HG03103 (cell line): ENCODE measurements at regions not wholly inside any gene's neighbourhood (a gene's known extent, or its start where the extent isn't known, plus 50 kb on each side); places are given as distances from the start of the nearest gene placed in this dataset.
"Not testable (repeated sequence)": the region's sequence is repeated elsewhere in the genome, so short reads cannot be mapped to it uniquely, and the experiment has no call there.

ENCODE experiments used
- ATAC-seq: cut with Tn5 transposase; IDR thresholded peaks from one replicate; pipeline ENCODE4 v1.9.1; 2021; ENCODE audit warnings: low read depth; ENCODE audit not compliant: unreplicated experiment

DNA sequence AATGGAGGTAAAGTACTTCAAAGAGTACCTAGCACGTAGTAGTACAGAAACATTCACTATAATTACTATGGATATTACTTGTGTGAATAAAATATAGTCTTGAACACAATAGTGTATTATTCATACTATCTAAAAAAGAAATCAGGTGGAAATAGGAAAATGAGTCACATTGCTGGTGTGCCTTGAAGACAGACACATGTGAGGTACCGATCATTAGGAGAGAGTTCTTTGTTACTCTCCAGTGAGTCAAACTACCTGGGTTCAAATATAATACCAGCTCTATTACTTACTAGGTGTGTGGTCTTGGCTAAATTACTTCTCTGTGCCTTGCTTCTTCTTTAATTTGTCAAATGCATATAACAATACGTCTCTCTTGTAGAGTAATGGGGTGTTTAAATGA lies 50.8 kb upstream of the BEND6 start:
- no peak for ATAC-seq

DNA sequence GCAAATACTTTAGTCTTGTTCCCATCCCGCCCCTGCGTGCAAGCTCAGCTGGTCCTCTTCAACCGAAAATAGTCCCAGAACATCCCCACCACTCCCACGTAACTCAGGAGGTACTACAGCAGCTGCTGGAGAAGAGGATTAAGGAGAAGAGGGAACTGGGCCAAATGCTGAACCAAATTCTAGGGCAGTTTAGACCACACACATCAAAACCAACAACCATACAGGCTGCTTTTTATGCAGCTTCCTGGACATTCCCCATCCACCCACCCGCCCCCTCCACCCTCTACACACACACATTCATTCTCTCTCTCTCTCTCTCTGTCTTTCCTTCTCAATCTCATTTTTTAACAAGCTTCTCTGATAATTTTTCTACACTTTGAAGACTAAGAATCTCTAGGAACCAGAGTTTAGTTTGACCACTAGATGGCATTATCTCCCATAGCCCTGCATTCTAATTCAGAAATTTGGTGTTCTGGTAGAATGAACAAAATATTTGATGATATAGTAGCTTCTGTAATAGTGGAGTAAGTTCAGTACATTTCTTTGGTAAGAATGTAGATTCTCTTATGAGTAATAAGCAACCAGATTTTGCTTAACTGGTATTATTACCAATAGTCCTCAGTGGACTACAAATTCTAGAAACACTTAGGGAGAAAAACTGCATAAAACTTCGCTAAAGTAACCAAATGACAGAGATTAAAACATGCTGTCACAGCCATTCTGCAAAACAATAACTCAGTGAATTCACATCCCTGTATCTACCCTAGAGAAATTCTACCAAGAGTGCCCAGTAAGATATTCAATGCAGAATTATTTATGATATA lies 52.1 kb upstream of the BEND6 start:
- no peak for ATAC-seq

DNA sequence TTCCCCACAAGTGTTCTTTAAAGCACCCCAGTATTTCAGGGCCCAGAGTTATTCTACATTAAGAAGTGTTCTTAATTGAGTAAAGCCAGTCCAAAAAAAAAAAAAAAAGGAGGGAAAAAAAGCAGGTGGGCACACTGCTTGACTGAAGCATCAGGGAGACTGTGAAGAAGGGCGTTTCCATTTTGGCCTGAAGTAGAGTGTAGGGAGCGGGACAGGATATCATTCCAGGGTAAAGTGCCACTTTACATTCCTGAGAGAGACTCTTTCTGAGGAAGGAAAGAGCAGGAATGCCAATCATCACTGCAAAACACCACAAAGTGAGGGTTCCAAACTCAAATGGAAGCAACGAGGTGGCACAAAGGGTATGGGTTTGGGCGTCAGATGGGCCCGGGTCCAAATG lies 54.1 kb upstream of the BEND6 start:
- no peak for ATAC-seq

DNA sequence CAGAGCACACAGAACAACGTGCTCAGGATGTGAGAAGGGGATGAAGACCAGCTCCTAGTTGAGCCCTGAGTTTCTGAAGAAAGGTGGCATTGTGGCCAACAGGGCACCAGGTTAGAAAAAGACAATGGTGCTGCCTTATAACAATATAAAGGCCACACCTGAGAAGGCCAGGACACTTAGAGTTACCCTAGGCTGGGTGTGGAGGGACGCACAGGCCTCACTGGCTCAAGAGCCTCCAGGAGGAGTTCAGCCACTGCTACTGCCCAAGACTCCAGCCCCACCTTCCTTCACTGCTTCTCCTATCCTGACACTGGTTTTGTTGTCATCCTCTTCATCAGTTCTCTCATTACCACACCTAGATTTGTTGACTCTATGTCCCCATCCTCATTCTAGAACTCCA lies 55.2 kb upstream of the BEND6 start:
- ATAC-seq, result no peak

DNA sequence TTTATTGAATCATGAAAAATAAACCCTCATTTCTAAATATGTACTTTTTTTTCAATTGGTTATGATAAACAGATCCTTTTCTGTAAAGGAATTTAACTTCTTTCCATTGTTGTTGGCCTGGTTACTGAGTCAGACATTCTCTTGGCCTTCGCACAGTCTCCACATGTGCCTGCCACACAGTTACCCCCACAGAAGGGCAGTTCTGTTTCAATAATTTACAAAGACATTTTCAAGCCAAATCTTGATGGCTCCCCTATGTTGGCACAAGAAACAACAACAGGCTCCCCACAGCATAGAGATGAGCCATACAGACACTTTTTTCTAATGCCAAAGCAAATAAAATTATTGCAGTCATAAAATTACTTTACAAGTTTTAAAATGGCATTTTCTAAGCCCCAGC lies 55.6 kb upstream of the BEND6 start:
- ATAC-seq, result no peak

GRCh38 chr6:56897789-56898529 lies 56.9 kb upstream of the BEND6 start:
- ATAC-seq, result no peak

GRCh38 chr6:56891754-56892153 lies 63.2 kb upstream of the BEND6 start:
- no peak for ATAC-seq

- peak; percentile 98 for ATAC-seq
These were observed 64.1 kb upstream of the BEND6 start for GRCh38 chr6:56890683-56891429.

- no peak for ATAC-seq
These were observed 64.8 kb upstream of the BEND6 start for GRCh38 chr6:56890066-56890465.

DNA sequence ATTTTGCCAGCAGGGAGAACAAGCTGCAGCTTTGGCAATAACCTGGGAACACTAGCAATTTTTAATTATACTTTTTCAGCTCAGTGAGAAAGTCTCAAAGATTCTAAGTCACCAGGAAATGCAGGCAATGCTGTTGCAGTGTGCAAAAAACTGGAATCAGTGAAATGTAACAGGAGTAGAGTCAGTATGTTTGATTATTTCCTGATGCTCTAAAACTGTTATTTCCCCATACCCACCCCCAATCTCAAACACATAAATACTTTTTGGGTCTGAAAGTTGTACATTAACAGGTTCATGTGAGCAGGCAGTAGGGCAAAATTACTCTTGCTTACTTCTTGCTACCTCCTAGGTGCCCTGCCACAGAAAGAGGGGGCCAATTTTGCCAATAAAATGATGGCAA lies 65.4 kb upstream of the BEND6 start:
- ATAC-seq, result no peak

DNA sequence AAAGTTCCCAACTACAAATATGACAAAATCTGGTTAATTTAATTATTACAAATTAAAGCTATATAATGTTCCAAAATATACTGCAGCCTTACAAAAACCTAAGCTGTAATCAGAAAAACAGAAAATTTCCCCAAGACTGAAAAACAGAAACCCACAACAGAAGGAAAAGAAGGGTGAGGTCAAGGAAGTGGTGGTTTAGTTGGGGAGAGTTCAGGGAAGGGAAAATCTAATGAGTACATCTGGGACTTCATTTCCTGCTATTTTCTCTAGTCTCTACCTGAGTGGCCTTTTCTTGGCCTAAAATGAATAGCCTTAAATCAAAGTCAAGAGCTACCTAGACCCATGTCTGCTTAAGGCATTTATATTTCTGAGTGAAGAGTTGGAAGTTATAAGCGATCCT lies 66.2 kb upstream of the BEND6 start:
- no peak for ATAC-seq

DNA sequence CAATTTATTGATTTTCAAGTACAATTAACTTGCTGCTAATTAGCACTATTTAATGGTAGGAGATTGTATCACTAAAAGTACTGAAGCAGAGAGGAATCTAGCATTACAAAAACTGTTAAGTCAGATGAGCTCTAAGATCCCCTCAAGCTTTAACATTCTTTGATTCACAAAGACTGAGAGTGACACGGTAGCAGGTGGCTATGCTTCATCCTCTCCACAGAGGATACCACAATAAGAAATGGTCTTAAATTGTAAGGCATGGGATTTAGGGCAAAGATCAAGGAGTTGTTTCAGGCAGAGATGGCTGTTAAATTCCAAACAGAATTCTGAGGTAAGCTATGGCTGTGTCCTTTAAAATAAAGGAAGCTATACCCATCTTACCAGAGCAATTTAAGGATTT lies 67.8 kb upstream of the BEND6 start:
- no peak for ATAC-seq

GRCh38 chr6:56877922-56878321 lies 77.0 kb upstream of the BEND6 start:
- no peak for ATAC-seq

DNA sequence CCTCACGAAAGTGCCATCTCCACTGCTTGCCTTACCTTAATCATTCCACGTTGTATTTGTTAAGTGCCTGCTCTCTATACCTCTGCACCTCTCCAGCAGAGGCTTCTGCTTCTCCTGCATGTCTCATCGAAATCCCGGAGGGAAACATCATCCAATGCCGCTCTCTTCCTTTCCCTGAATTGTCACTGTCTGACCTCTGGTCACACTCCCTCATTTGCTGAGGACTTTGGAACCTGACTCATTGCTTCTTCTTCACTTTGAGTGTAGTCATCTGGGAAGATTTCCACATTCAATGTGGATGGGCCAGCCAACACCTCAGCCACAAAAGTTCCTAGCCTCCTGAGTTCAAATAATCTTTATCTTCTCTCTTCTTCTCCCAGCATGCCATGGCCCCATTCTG lies 78.9 kb upstream of the BEND6 start:
- no peak for ATAC-seq

DNA sequence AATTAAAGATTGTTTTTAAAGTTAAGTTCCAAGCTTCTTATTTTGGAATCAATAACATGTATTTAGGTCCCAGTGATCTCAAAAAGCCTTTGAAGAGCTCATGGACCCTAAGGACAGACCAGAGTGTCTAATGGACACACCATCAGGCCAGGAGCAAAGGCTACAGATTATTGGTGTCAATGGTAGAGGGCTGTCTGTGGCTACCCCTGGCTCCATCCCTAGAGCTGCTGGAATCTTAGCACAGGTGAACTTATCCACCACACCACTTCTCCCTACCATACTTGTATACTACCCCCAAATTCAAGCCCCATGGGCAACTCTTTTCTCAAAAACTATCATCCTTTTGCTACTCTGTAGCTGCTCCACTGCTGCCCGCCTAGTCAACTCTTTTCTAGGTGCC lies 79.4 kb upstream of the BEND6 start:
- no peak for ATAC-seq

DNA sequence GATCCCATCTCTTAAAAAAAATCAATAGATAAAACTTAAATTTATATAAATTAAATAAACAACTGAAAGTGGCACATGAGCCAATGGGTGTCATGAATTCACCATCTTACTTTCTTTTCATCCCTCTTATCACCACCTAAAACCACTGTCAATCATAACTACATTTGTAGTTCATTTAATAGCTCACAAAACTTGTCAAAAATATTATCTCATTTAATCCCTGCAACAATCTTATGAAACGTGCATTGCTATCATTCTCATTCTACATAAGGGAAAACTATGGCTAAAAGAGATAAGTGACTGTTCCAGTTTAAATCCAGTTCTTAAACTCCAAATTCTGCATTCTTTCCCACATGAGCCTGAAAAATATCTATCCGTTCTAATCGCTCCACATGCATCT lies 80.6 kb upstream of the BEND6 start:
- no peak for ATAC-seq

- ATAC-seq, result not testable (repeated sequence)
These were observed 84.9 kb upstream of the BEND6 start for GRCh38 chr6:56870053-56870452.

GRCh38 chr6:56869346-56869745 lies 85.6 kb upstream of the BEND6 start:
- ATAC-seq, result no peak

DNA sequence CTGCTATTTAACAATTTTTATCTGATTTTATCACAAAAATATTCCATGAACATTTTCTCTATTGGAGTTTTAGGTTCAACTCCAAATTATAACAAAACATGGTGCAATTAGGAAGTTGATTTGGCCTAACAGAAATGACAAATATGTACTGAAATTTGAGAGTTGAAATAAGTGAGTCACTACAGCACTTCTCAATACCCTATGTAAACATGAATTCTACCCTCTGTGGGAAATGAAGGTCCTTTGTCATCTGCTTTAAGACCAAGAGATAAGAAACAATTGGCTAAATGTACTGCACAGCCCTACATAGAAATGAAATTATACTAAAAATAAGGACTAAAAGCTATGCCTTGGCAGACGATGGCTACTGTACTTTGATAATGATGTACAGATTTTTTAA lies 86.2 kb upstream of the BEND6 start:
- ATAC-seq, result no peak

DNA sequence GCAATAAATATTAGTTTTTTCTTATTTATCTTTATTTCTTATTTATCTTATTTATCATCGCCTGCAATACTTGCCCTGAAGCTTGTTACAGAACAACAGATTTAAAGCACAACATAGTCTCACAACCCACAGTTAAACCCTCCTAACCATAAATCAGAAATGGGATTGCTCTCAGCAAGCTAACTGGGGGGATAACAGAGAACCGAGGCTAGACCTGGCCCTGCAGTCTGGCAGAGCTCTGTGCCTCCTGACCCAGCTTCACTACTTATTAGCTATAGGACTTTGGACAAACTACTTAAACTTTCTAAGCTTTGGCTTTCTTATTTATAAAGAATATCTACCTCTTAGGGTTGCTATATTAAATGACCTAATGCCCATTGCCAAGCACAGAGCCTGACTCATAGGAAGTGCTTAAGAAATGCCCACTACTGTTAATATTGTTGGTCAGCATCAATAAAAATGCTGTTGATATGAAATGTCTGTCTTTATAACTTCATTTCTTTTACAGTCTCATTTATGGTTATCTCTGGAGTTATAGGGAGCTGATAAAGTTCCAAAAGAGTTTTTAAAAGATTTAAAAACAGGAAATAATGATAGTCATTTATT lies 87.9 kb upstream of the BEND6 start:
- no peak for ATAC-seq
